ENCODE measurements at regions not wholly inside any gene's neighbourhood (a gene's known extent, or its start where the extent isn't known, plus 50 kb on each side); places are given as distances from the start of the nearest gene placed in this dataset.

- Histone ChIP-seq H3K4me2 (ENCODE audit: low read length) (no peak overlapping the region), H3K27ac (ENCODE audit: low read depth, low read length) (no peak overlapping the region), H3K9ac (ENCODE audit: low read length) (no peak overlapping the region), H3K79me2 (ENCODE audit: insufficient read depth, low read length) (no peaks in the 10 kb centered on the region), H3K27me3 (ENCODE audit: insufficient read depth, low read length) (no peaks in the 10 kb centered on the region), H3K36me3 (ENCODE audit: insufficient read depth, low read length) (no peaks in the 10 kb centered on the region), H3K4me3 (ENCODE audit: insufficient read depth, low read depth, low read length) (no peak overlapping the region), H2AFZ (ENCODE audit: low read depth, low read length) (no peak overlapping the region), H4K20me1 (ENCODE audit: insufficient read depth, low read length) (no peaks in the 10 kb centered on the region), H3K9me3 (ENCODE audit: insufficient read depth, low read depth, low read length) (no peaks in the 10 kb centered on the region), H3K4me1 (ENCODE audit: insufficient read depth, low read length) (no peaks in the 10 kb centered on the region)
- FAIRE-seq, result no peak
- Mint-ChIP-seq H3K36me3 (ENCODE audit: low read depth, unreplicated experiment) (no peaks in the 10 kb centered on the region), H3K4me1 (ENCODE audit: low read depth, unreplicated experiment) (no peaks in the 10 kb centered on the region), H3K4me3 (ENCODE audit: unreplicated experiment) (no peak overlapping the region), H3K27me3 (ENCODE audit: low read depth, unreplicated experiment) (no peaks in the 10 kb centered on the region), H3K9me3 (ENCODE audit: unreplicated experiment) (peaks cover 4% of the 10 kb centered on the region), H3K27ac (ENCODE audit: unreplicated experiment) (no peak overlapping the region)
- TF ChIP-seq CTCF (IDR thresholded peaks at IDR 0.05; ENCODE audit: insufficient read depth, low read depth, low read length), result no peak
- no peak for TF ChIP-seq EZH2 (IDR thresholded peaks at IDR 0.05; ENCODE audit: insufficient read depth, low read length)
- no peak for DNase-seq (ENCODE audit: low read depth)
Observed at GRCh38 chr12:77553976-77554619, 276.6 kb upstream of the NAV3 start.

GRCh38 chr12:77549383-77550128, 281.1 kb upstream of the NAV3 start:
- H3K27ac Mint-ChIP-seq (ENCODE audit: unreplicated experiment), result no peak overlapping the region
- H3K36me3 Mint-ChIP-seq (ENCODE audit: low read depth, unreplicated experiment), result no peaks in the 10 kb centered on the region
- no peaks in the 10 kb centered on the region for H3K36me3 ChIP-seq (ENCODE audit: insufficient read depth, low read length)
- H3K4me3 Mint-ChIP-seq (ENCODE audit: unreplicated experiment), result no peak overlapping the region
- no peak overlapping the region for H3K4me3 ChIP-seq (ENCODE audit: insufficient read depth, low read depth, low read length)
- H3K4me1 Mint-ChIP-seq (ENCODE audit: low read depth, unreplicated experiment), result no peaks in the 10 kb centered on the region
- no peak overlapping the region for H3K4me2 ChIP-seq (ENCODE audit: low read length)
- no peak for TF ChIP-seq EZH2 (IDR thresholded peaks at IDR 0.05; ENCODE audit: insufficient read depth, low read length)
- no peak for TF ChIP-seq CTCF (IDR thresholded peaks at IDR 0.05; ENCODE audit: insufficient read depth, low read depth, low read length)
- H4K20me1 ChIP-seq (ENCODE audit: insufficient read depth, low read length), result no peaks in the 10 kb centered on the region
- DNase-seq (ENCODE audit: low read depth) (no peak), FAIRE-seq (no peak)
- H3K27me3 Mint-ChIP-seq (ENCODE audit: low read depth, unreplicated experiment), result no peaks in the 10 kb centered on the region
- no peaks in the 10 kb centered on the region for H3K27me3 ChIP-seq (ENCODE audit: insufficient read depth, low read length)
- H3K27ac ChIP-seq (ENCODE audit: low read depth, low read length), result no peak overlapping the region
- H3K9me3 ChIP-seq (ENCODE audit: insufficient read depth, low read depth, low read length), result no peaks in the 10 kb centered on the region
- H3K9me3 Mint-ChIP-seq (ENCODE audit: unreplicated experiment), result peaks cover under 1% of the 10 kb centered on the region
- H3K9ac ChIP-seq (ENCODE audit: low read length), result no peak overlapping the region
- no peaks in the 10 kb centered on the region for H3K4me1 ChIP-seq (ENCODE audit: insufficient read depth, low read length)
- no peaks in the 10 kb centered on the region for H3K79me2 ChIP-seq (ENCODE audit: insufficient read depth, low read length)
- H2AFZ ChIP-seq (ENCODE audit: low read depth, low read length), result no peak overlapping the region

GRCh38 chr12:77548797-77549196, 281.9 kb upstream of the NAV3 start:
- Mint-ChIP-seq H3K9me3 (ENCODE audit: unreplicated experiment) (peaks cover 3% of the 10 kb centered on the region), H3K36me3 (ENCODE audit: low read depth, unreplicated experiment) (no peaks in the 10 kb centered on the region), H3K4me1 (ENCODE audit: low read depth, unreplicated experiment) (no peaks in the 10 kb centered on the region), H3K27ac (ENCODE audit: unreplicated experiment) (no peak overlapping the region), H3K4me3 (ENCODE audit: unreplicated experiment) (no peak overlapping the region), H3K27me3 (ENCODE audit: low read depth, unreplicated experiment) (no peaks in the 10 kb centered on the region)
- Histone ChIP-seq H3K27me3 (ENCODE audit: insufficient read depth, low read length) (no peaks in the 10 kb centered on the region), H3K9me3 (ENCODE audit: insufficient read depth, low read depth, low read length) (no peaks in the 10 kb centered on the region), H3K4me3 (ENCODE audit: insufficient read depth, low read depth, low read length) (no peak overlapping the region), H3K4me1 (ENCODE audit: insufficient read depth, low read length) (no peaks in the 10 kb centered on the region), H3K79me2 (ENCODE audit: insufficient read depth, low read length) (no peaks in the 10 kb centered on the region), H3K9ac (ENCODE audit: low read length) (no peak overlapping the region), H4K20me1 (ENCODE audit: insufficient read depth, low read length) (no peaks in the 10 kb centered on the region), H2AFZ (ENCODE audit: low read depth, low read length) (no peak overlapping the region), H3K4me2 (ENCODE audit: low read length) (no peak overlapping the region), H3K36me3 (ENCODE audit: insufficient read depth, low read length) (no peaks in the 10 kb centered on the region), H3K27ac (ENCODE audit: low read depth, low read length) (no peak overlapping the region)
- DNase-seq (ENCODE audit: low read depth), result no peak
- FAIRE-seq, result no peak
- no peak for TF ChIP-seq CTCF (IDR thresholded peaks at IDR 0.05; ENCODE audit: insufficient read depth, low read depth, low read length)
- no peak for TF ChIP-seq EZH2 (IDR thresholded peaks at IDR 0.05; ENCODE audit: insufficient read depth, low read length)

Measured in astrocyte (in vitro differentiated cells and primary cell).